Mucosa of descending colon (tissue), 3 donors: ENCODE measurements at regions not wholly inside any gene's neighbourhood (a gene's known extent, or its start where the extent isn't known, plus 50 kb on each side); places are given as distances from the start of the nearest gene placed in this dataset.

Experiments used
- ATAC-seq: fragments of 200-7000 bp; cut with Tn5 transposase; one replicate; pipeline ENCODE4 v1.9.1; 2020; ENCODE audit warnings: mild to moderate bottlenecking, moderate library complexity
- DNase-seq, 3 donors: peaks; one replicate each; pipeline ENCODE4 v3.0.0-alpha.2; 2020
- H3K36me3 ChIP-seq: fragments of 200-600 bp; one replicate; pipeline ENCODE4 v1.8.0; 2021; ENCODE audit warnings: low read depth, mild to moderate bottlenecking
- H3K4me1 ChIP-seq: fragments of 200-600 bp; one replicate; pipeline ENCODE4 v1.8.0; 2021; ENCODE audit warnings: low read depth, mild to moderate bottlenecking
- H3K4me3 ChIP-seq: fragments of 200-600 bp; one replicate; pipeline ENCODE4 v1.8.0; 2021; ENCODE audit warnings: mild to moderate bottlenecking
- H3K9me3 ChIP-seq: fragments of 200-600 bp; one replicate; pipeline ENCODE4 v1.8.0; 2021; ENCODE audit warnings: mild to moderate bottlenecking
- intact Hi-C, 2 donors: fragments of 100-400 bp; cut with DNase I in 1 of 2; cut with micrococcal nuclease in 1 of 2; formaldehyde crosslinking; loops; one replicate each; pipeline versions ENCODE4 v1.11.0 to v1.11.1; 2022; cut with DNase I, micrococcal nuclease
- TF ChIP-seq, protein P1 (sequence below): fragments of 200-600 bp; IDR thresholded peaks from one replicate; pipeline ENCODE4 v1.8.0; 2022; ENCODE audit warnings: antibody characterized with exemption, mild to moderate bottlenecking
- donor health status: DM: no; HTN: no; CAD: no; lungs with moderate emphysema.
- donor health status: DM: no; HTN: no; CAD: no.
- donor health status: DM: no; HTN: yes; CAD: no.

DNA sequence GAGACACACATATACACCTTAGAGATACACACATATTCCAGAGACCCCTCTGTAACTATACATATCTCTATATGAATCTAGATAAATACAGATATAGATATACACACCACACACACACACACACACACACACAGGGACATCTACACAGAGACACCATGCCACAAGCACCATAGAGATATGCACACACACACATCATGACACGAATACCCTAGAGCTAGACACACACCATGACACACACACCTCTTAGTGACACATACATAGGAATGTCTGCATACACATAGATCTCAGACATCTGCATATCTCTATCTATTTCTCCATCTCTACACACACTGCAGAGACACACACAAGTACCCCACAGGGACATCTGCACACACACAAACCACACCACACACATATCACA lies 270.0 kb downstream of the CYRIA start:
- H3K36me3 ChIP-seq: no peaks in the 10 kb centered on the region
- DNase-seq (no peak), ATAC-seq (no peak)
- no peak overlapping the region for H3K4me3 ChIP-seq
- H3K9me3 ChIP-seq: no peaks in the 10 kb centered on the region
- no peaks in the 10 kb centered on the region for H3K4me1 ChIP-seq
- intact Hi-C loops: no loop called here
- TF ChIP-seq, protein P1, sequence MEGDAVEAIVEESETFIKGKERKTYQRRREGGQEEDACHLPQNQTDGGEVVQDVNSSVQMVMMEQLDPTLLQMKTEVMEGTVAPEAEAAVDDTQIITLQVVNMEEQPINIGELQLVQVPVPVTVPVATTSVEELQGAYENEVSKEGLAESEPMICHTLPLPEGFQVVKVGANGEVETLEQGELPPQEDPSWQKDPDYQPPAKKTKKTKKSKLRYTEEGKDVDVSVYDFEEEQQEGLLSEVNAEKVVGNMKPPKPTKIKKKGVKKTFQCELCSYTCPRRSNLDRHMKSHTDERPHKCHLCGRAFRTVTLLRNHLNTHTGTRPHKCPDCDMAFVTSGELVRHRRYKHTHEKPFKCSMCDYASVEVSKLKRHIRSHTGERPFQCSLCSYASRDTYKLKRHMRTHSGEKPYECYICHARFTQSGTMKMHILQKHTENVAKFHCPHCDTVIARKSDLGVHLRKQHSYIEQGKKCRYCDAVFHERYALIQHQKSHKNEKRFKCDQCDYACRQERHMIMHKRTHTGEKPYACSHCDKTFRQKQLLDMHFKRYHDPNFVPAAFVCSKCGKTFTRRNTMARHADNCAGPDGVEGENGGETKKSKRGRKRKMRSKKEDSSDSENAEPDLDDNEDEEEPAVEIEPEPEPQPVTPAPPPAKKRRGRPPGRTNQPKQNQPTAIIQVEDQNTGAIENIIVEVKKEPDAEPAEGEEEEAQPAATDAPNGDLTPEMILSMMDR: no peak

GRCh38 chr2:16394986-16395550 lies 270.6 kb downstream of the CYRIA start:
- TF ChIP-seq, protein P1: no peak

DNA sequence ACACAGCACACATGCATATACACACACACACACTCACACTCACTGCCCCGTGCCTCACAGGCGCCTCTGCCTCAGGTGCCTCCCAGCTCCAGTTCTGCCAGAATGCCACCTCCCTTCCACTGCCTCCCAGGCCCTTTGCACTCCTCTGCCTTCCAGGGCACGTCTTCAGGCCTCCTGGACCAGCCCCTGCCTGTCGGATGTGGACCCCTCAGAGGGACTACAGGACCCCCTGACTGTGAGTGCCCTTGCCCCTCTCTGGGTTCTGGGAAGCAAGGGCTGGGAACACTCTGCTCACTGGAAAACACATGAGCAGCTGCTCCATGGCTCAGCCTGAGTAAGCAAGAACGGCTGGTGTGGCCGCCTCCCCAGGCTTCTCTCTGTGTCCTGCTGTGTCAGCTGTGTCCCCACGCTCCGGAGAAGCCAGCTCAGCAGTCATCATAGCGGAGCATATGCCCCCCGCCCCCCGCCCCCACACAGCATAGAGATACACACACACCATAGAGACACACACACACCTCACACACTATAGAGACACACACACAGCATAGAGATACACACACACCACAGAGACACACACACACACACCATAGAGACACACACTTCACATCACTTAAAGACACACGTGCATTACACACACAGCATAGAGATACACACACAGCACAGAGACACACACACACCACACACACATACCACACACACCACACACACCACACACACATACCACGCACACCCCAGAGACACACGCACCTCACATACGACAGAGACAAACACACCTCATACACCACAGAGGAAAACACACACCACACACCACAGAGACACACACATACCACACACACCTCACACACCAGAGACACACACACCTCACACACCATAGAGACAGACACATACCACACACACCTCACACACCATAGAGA lies 271.3 kb downstream of the CYRIA start:
- Histone ChIP-seq H3K4me3 (no peak overlapping the region), H3K9me3 (no peaks in the 10 kb centered on the region), H3K4me1 (no peaks in the 10 kb centered on the region), H3K36me3 (no peaks in the 10 kb centered on the region)
- TF ChIP-seq, protein P1: no peak
- ATAC-seq (peak; percentile 33), DNase-seq (no peak)
- intact Hi-C loops: no loop called here

More at GRCh38 chr2:16394986-16395550, 270.6 kb downstream of the CYRIA start:
- intact Hi-C loops: no loop called here
- no peak for DNase-seq
- Histone ChIP-seq H3K36me3 (no peaks in the 10 kb centered on the region), H3K4me1 (no peaks in the 10 kb centered on the region), H3K9me3 (no peaks in the 10 kb centered on the region), H3K4me3 (no peak overlapping the region)
- no peak for ATAC-seq

DNA sequence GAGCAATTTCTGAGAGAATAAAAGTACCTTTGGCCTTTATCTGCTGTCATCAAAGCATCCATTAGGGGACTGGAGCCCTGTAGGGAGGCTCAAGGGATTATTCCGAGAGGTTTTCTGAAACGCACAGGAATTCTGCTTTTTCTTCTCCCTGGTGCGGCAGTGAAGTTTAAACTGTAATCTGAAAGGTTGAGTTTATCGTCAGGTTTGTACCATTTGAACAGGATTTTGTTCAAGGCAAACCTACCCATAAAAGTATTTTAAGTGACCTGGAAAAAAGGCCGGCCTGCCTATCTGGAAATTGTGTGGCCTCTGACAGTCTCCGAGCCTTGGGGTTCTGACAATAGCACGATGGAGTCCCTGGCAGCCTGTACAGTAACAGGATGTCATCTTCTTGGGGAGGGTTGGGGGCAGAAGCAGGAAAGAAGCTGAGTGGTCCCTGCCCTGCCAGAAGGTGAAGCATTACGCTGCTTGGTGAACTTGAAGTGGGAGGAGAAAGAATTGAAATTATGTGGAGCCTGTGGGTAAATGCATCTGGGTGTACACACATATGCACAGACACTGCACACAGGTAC lies 272.0 kb downstream of the CYRIA start:
- DNase-seq (no peak), ATAC-seq (no peak)
- TF ChIP-seq, protein P1: no peak

GRCh38 chr2:16392647-16393499 lies 272.8 kb downstream of the CYRIA start:
- TF ChIP-seq, protein P1: no peak
- no peak for DNase-seq
- Histone ChIP-seq H3K4me3 (no peak overlapping the region), H3K36me3 (no peaks in the 10 kb centered on the region), H3K4me1 (no peaks in the 10 kb centered on the region), H3K9me3 (no peaks in the 10 kb centered on the region)
- ATAC-seq: no peak
- intact Hi-C loops: no loop called here

More for the DNA sequence above, 272.0 kb downstream of the CYRIA start:
- intact Hi-C loops: no loop called here
- H3K4me1 ChIP-seq: no peaks in the 10 kb centered on the region
- H3K9me3 ChIP-seq: no peaks in the 10 kb centered on the region
- H3K36me3 ChIP-seq: no peaks in the 10 kb centered on the region
- no peak overlapping the region for H3K4me3 ChIP-seq
